Heart left ventricle (tissue), 16 donors: ENCODE measurements at regions not wholly inside any gene's neighbourhood (a gene's known extent, or its start where the extent isn't known, plus 50 kb on each side); places are given as distances from the start of the nearest gene placed in this dataset.
A peak's percentile ranks its signal among the peaks of the same experiment; 100 is the strongest.

Experiments
- ATAC-seq, 4 donors: fragments of 200-7000 bp; cut with Tn5 transposase; one replicate each; pipeline ENCODE4 v1.9.1; 2020 to 2022; ENCODE audit warnings: moderate library complexity in 4 of 4, mild to moderate bottlenecking in 3 of 4, moderate number of reproducible peaks in 1 of 4
- DNase-seq, 5 donors: peaks; one replicate each; pipeline ENCODE4 v3.0.0-alpha.2; 2020
- H3K27ac ChIP-seq, 12 donors: fragments of 200-600 bp; sonication (generic) in 4 of 12; one replicate each; pipeline versions ENCODE4 v1.5.0 to v1.8.0; 2016 to 2022; ENCODE audit warnings: mild to moderate bottlenecking in 2 of 12
- H3K27me3 ChIP-seq, 9 donors: fragments of 200-600 bp; sonication (generic) in 2 of 9; one replicate each; pipeline versions ENCODE4 v1.5.1 to v1.8.0; 2016 to 2022; ENCODE audit warnings: mild to moderate bottlenecking in 3 of 9
- H3K36me3 ChIP-seq, 9 donors: fragments of 200-600 bp; sonication (generic) in 2 of 9; one replicate each; pipeline versions ENCODE4 v1.5.0 to v1.8.0; 2018 to 2022; ENCODE audit warnings: mild to moderate bottlenecking in 2 of 9
- H3K4me1 ChIP-seq, 12 donors: fragments of 200-600 bp; sonication (generic) in 4 of 12; one replicate each; pipeline versions ENCODE4 v1.5.0 to v1.8.0; 2016 to 2022; ENCODE audit warnings: mild to moderate bottlenecking in 3 of 12
- H3K4me3 ChIP-seq, 12 donors: fragments of 200-600 bp; sonication (generic) in 4 of 12; one replicate each; pipeline versions ENCODE4 v1.5.0 to v1.8.0; 2017 to 2022; ENCODE audit warnings: mild to moderate bottlenecking in 9 of 12, moderate library complexity in 4 of 12
- H3K9me3 ChIP-seq, 12 donors: fragments of 200-600 bp; sonication (generic) in 4 of 12; one replicate each; pipeline versions ENCODE4 v1.5.0 to v1.8.0; 2016 to 2022; ENCODE audit warnings: mild to moderate bottlenecking in 1 of 12
- POLR2A ChIP-seq, 2 donors: fragments of 450-650 bp; IDR thresholded peaks; one replicate each; pipeline ENCODE4 v1.6.1; 2017; ENCODE audit warnings: antibody characterized with exemption in 2 of 2, mild to moderate bottlenecking in 2 of 2, moderate library complexity in 2 of 2
- WGBS, 4 donors: extraction: QIAGEN DNeasy Blood & Tissue Kit in 2 of 4; methylation state at CpG; one replicate each; pipeline versions ENCODE4 v1.1.5 to v1.1.7; 2013 to 2018; 5-methylcytosine and 5-hydroxymethylcytosine counted together
- intact Hi-C, 10 donors: fragments of 100-400 bp; cut with DNase I; formaldehyde crosslinking; loops; one replicate each; pipeline versions ENCODE4 v1.11.1 to v1.14.2; 2022
- TF ChIP-seq, protein P1 (sequence below), 12 donors: fragments of 200-600 bp; sonication (generic) in 4 of 12; IDR thresholded peaks; one replicate each; pipeline versions ENCODE4 v1.5.0 to v1.8.0; 2018 to 2022; ENCODE audit warnings: antibody characterized with exemption in 12 of 12, mild to moderate bottlenecking in 5 of 12
- donor health status: ischemic (EF 13 %, LVEDD 7.1; RV severe dilation, severe dysfunction).
- donor health status: healthy with polysubstance abuse.
- donor health status: DM: no; HTN: yes; CAD: no.
- donor health status: DM: no; HTN: no; CAD: no.
- donor health status: ischemic (EF 25% LVEDD 6.9; RV normal size, moderate dysfunction).
- donor health status: ischemic (EF 25% LVEDD 5.7; RV mildly dilated, moderate dysfunction).
- donor health status: healthy.
- donor health status: DM: yes; HTN: yes; CAD: no.
- donor health status: ischemic (EF 35%, LVEDD 5.7; RV mildly dilated, moderate dysfunction).
- donor health status: nonischemic (EF 11% LVEDD 7.7; RV severe dilation, severe dysfunction).
- donor health status: DM: yes; HTN: yes; CAD: no.
- donor health status: PGD.
- donor health status: ischemic (EF 29% LVEDD 5.4; RV normal size, mild dysfunction).
- donor health status: nonischemic (EF 23%, LVEDD 6.1; RV moderate dilation, normal function).

DNA sequence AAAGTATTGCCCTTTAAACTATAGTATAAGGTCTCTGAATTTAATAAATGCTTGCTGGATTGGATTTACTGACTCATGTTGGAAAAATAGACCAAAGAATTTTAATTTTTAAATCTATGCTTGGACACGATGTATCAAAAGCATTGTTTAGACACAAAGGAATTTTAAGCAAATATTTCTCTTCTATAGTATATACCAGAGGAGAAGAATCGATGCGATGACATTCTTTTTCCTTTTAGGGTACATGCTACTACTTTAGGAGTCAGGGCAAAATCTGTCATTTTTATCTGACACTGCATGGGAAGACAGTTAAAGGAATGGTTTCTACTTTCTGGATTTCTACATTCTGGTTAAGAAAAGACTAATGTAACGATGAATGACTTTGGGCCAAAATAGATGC is 339.9 kb downstream of the BMPER start:
- Histone ChIP-seq H3K27ac (no peak overlapping the region), H3K4me3 (no peak overlapping the region), H3K27me3 (no peaks in the 10 kb centered on the region), H3K36me3 (no peaks in the 10 kb centered on the region), H3K9me3 (no peaks in the 10 kb centered on the region), H3K4me1 (no peaks in the 10 kb centered on the region)
- 92 to 94% (median 93%) methylated on average over 4 of the region's 4 CpGs for WGBS, 4 donors
- ATAC-seq = no peak
- TF ChIP-seq POLR2A (IDR thresholded peaks at IDR 0.05) = no peak
- TF ChIP-seq, protein P1, sequence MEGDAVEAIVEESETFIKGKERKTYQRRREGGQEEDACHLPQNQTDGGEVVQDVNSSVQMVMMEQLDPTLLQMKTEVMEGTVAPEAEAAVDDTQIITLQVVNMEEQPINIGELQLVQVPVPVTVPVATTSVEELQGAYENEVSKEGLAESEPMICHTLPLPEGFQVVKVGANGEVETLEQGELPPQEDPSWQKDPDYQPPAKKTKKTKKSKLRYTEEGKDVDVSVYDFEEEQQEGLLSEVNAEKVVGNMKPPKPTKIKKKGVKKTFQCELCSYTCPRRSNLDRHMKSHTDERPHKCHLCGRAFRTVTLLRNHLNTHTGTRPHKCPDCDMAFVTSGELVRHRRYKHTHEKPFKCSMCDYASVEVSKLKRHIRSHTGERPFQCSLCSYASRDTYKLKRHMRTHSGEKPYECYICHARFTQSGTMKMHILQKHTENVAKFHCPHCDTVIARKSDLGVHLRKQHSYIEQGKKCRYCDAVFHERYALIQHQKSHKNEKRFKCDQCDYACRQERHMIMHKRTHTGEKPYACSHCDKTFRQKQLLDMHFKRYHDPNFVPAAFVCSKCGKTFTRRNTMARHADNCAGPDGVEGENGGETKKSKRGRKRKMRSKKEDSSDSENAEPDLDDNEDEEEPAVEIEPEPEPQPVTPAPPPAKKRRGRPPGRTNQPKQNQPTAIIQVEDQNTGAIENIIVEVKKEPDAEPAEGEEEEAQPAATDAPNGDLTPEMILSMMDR (IDR thresholded peaks at IDR 0.05) = no peak
- intact Hi-C loops = no loop called here
- DNase-seq = no peak

DNA sequence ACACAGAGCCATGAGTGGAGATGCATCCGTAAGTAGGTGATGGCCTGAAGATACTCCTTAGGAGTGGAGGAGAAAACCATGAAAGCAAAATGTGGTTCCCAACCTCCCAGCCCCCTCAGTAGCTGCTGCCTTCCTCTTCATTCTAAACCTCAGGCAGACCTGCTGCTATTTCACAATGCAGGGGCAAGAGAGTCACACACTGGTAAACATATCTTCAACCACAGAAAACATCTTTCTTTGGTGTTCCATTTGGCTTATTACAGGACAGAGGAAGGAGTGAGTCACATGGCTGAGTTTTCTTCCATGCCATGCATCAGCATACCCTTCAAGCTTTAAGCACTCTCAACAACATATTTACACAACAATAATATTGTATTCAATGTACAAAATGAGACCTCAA is 342.1 kb downstream of the BMPER start:
- Histone ChIP-seq H3K27ac (no peak overlapping the region), H3K36me3 (no peaks in the 10 kb centered on the region), H3K27me3 (no peaks in the 10 kb centered on the region), H3K4me3 (no peak overlapping the region), H3K9me3 (no peaks in the 10 kb centered on the region), H3K4me1 (no peaks in the 10 kb centered on the region)
- TF ChIP-seq, protein P1 (IDR thresholded peaks at IDR 0.05) = no peak
- TF ChIP-seq POLR2A (IDR thresholded peaks at IDR 0.05) = no peak
- intact Hi-C loops = no loop called here
- ATAC-seq (no peak), DNase-seq (no peak)
- 94 to 100% (median 99%) methylated on average over 1 of the region's 1 CpG for WGBS, 4 donors

DNA sequence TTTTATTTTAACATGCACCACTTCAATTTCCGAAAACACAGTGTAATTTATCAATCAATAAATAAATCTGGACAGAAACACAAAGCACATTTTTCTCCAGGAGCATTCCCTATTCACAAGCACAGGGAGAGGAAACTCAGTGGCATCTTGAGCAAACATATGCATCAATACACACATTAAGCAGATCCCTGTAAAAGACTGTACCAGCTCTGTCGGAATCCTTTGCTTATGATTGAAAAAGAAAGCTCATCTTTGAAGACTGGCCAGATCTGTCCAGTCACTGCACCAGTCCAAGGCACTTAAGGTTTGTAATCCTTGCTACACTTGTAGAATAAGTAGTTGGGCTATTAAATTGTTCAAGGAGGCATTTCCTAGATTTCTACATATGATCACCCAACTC is 343.9 kb downstream of the BMPER start:
- TF ChIP-seq POLR2A (IDR thresholded peaks at IDR 0.05) = no peak
- TF ChIP-seq, protein P1 (IDR thresholded peaks at IDR 0.05) = no peak
- H3K36me3 ChIP-seq = no peaks in the 10 kb centered on the region
- no peaks in the 10 kb centered on the region for H3K4me1 ChIP-seq
- no peak for DNase-seq
- H3K9me3 ChIP-seq = no peaks in the 10 kb centered on the region
- no peak overlapping the region for H3K27ac ChIP-seq
- WGBS, 4 donors = 67 to 77% (median 72%) methylated on average over 2 of the region's 2 CpGs
- no peaks in the 10 kb centered on the region for H3K27me3 ChIP-seq
- ATAC-seq = no peak
- no peak overlapping the region for H3K4me3 ChIP-seq
- intact Hi-C loops = no loop called here

DNA sequence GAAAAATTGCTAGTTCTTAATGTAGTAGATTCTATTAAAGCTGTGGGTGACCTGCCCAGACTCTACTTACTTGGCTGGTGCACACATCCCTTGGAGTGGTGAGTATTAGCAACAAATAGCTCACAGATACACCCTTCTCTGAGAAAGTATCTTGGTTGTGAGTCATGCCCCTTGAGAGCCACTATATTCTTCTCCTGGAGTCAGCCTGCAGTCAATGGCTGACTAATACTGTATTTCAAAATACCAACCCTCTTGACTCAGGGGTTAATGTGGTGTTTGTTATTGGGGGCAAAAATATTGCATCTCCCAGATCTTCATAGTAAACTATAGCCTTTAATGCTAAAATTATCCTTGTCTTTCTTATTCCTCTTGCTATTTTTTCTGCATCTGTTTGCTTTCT is 354.9 kb downstream of the BMPER start:
- H3K4me1 ChIP-seq = no peaks in the 10 kb centered on the region
- TF ChIP-seq POLR2A (IDR thresholded peaks at IDR 0.05) = no peak
- TF ChIP-seq, protein P1 (IDR thresholded peaks at IDR 0.05) = no peak
- no peaks in the 10 kb centered on the region for H3K27me3 ChIP-seq
- H3K9me3 ChIP-seq = no peaks in the 10 kb centered on the region
- H3K36me3 ChIP-seq = no peaks in the 10 kb centered on the region
- no peak overlapping the region for H3K27ac ChIP-seq
- DNase-seq (no peak), ATAC-seq (peak in 2 of 4 donors; percentile 59 to 80)
- intact Hi-C loops = no loop called here
- no peak overlapping the region for H3K4me3 ChIP-seq
